CD4-positive, alpha-beta T cell treated with Interleukin-17A for 1 hour (primary cell): ENCODE measurements at regions not wholly inside any gene's neighbourhood (a gene's known extent, or its start where the extent isn't known, plus 50 kb on each side); places are given as distances from the start of the nearest gene placed in this dataset.

Experiments used
- DNase-seq: peaks from one replicate; pipeline ENCODE4 v3.0.0-alpha.2; 2020

- DNase-seq: no peak
Measured at GRCh38 chr3:71998995-71999673, 214.2 kb upstream of the PROK2 start.

GRCh38 chr3:71997066-71997653, 212.2 kb upstream of the PROK2 start:
- no peak for DNase-seq

- no peak for DNase-seq
Measured at GRCh38 chr3:71994906-71995305, 210.0 kb upstream of the PROK2 start.

- DNase-seq: no peak
Measured at GRCh38 chr3:71994203-71994602, 209.3 kb upstream of the PROK2 start.

- DNase-seq: no peak
Measured at GRCh38 chr3:71991681-71992080, 206.7 kb upstream of the PROK2 start.

- no peak for DNase-seq
Measured at GRCh38 chr3:71991046-71991445, 206.1 kb upstream of the PROK2 start.

GRCh38 chr3:71990545-71990944, 205.6 kb upstream of the PROK2 start:
- no peak for DNase-seq

- no peak for DNase-seq
Measured at GRCh38 chr3:71989165-71989564, 204.2 kb upstream of the PROK2 start.

GRCh38 chr3:71987828-71988227, 202.9 kb upstream of the PROK2 start:
- DNase-seq: no peak

GRCh38 chr3:71987089-71987735, 202.3 kb upstream of the PROK2 start:
- no peak for DNase-seq

- no peak for DNase-seq
Measured at GRCh38 chr3:71986606-71987005, 201.7 kb upstream of the PROK2 start.

- DNase-seq: no peak
Measured at GRCh38 chr3:71984843-71985613, 200.1 kb upstream of the PROK2 start.

- DNase-seq: no peak
Measured at GRCh38 chr3:71983694-71984093, 198.7 kb upstream of the PROK2 start.

- peak; percentile 16 for DNase-seq
Measured at GRCh38 chr3:71982506-71983258, 197.7 kb upstream of the PROK2 start.

- DNase-seq: no peak
Measured at GRCh38 chr3:71979175-71979574, 194.2 kb upstream of the PROK2 start.

- DNase-seq: no peak
Measured at GRCh38 chr3:71978150-71978721, 193.3 kb upstream of the PROK2 start.

GRCh38 chr3:71977525-71977924, 192.6 kb upstream of the PROK2 start:
- no peak for DNase-seq

GRCh38 chr3:71975573-71975972, 190.6 kb upstream of the PROK2 start:
- DNase-seq: no peak

- no peak for DNase-seq
Measured at GRCh38 chr3:71974786-71975185, 189.8 kb upstream of the PROK2 start.

GRCh38 chr3:71973274-71974030, 188.5 kb upstream of the PROK2 start:
- DNase-seq: no peak

GRCh38 chr3:71972031-71972430, 187.1 kb upstream of the PROK2 start:
- DNase-seq: no peak

- no peak for DNase-seq
Measured at GRCh38 chr3:71968544-71968943, 183.6 kb upstream of the PROK2 start.
